HT1080 (cell line): ENCODE measurements at regions not wholly inside any gene's neighbourhood (a gene's known extent, or its start where the extent isn't known, plus 50 kb on each side); places are given as distances from the start of the nearest gene placed in this dataset.
"Not testable (repeated sequence)": the region's sequence is repeated elsewhere in the genome, so short reads cannot be mapped to it uniquely, and the experiment has no call there.

Experiments used
- DNase-seq: peaks from one replicate; pipeline ENCODE4 v3.0.0-alpha.2; 2015; ENCODE audit warnings: low read depth

- no peak for DNase-seq
These were observed 108.5 kb upstream of the CHD6 start for GRCh38 chr20:41726727-41727126.

DNA sequence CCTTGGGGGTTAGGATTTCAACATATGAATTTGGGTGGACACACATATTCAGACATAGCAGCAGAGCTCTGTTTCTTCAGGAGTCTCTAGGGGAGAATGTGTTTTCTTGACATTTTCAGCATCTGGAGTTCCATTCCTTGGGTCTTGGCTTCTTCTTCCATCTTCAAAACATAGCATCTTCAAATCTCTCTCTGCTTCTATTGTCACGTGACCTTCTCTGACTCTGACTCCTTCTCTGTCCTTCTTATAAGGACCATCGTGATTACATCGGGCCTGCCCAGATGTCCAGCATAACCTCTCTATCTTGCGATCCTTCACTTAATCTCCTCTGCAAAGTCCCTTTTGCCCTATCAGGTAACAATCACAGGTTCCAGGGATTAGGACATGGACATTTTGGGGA, 101.0 kb upstream of the CHD6 start:
- DNase-seq, result no peak

DNA sequence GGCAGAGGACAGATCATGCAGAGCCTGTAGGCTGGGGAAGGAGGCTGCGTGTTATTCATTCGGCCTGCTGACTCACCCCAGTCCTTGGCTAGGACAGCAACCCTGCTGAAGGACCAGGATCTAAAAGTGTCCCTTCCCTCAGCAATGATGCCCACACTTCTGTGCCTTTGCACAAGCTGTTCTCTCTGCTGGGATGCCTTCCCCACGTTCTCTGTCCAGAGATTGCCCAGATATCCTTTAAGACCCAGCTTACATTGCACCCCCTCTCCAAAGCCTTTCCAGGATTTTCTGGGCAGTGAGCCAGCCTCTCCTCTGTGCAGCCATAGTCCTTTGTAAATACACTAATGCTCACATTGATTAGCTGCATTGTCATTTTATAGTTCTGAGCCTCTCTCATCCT, 99.3 kb upstream of the CHD6 start:
- DNase-seq, result peak; percentile 12

GRCh38 chr20:41716911-41717310, 98.7 kb upstream of the CHD6 start:
- no peak for DNase-seq

DNA sequence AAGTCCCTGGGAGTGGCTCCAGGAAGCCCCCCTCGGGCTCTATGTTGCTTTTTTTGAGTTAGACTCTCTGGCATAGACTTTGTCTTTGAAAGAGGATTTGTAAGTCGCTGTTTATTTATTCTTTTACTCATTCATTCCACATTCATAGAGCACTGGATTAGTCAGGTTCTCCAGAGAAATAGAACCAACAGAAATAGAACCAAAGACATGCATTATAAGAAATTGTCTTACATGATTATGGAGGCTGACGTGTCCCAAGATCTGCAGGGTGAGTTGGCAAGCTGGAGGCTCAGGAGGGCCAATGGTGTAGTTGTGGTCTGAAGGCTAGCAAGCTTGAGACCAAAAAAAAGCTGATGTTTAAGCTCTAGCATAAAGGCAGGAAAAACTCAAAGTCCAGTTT, 98.3 kb upstream of the CHD6 start:
- peak; percentile 17 for DNase-seq

GRCh38 chr20:41715526-41715925, 97.3 kb upstream of the CHD6 start:
- no peak for DNase-seq

GRCh38 chr20:41714030-41714429, 95.9 kb upstream of the CHD6 start:
- DNase-seq, result no peak

- no peak for DNase-seq
These were observed 86.7 kb upstream of the CHD6 start for GRCh38 chr20:41704896-41705295.

GRCh38 chr20:41702647-41703046, 84.5 kb upstream of the CHD6 start:
- DNase-seq, result no peak

- no peak for DNase-seq
These were observed 83.6 kb upstream of the CHD6 start for GRCh38 chr20:41701588-41702348.

DNA sequence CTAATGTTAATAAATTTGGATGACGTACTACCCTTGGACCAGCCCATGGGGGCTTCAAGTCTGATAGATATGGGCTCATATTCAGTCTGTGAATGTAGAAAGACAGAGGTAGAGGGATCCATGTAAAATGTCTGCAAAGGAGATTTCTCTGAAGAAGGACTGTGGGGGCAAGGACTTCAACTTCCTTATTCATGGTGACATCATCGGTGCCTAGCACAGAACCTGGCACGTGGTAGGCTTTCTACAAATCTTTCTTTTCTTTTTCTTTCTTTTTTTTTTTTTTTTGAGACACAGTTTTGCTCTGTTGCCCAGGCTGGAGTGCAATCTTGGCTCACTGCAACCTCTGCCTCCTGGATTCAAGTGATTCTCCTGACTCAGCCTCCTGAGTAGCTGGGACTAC, 81.5 kb upstream of the CHD6 start:
- not testable (repeated sequence) for DNase-seq

GRCh38 chr20:41697861-41698559, 79.8 kb upstream of the CHD6 start:
- DNase-seq, result peak; percentile 39

DNA sequence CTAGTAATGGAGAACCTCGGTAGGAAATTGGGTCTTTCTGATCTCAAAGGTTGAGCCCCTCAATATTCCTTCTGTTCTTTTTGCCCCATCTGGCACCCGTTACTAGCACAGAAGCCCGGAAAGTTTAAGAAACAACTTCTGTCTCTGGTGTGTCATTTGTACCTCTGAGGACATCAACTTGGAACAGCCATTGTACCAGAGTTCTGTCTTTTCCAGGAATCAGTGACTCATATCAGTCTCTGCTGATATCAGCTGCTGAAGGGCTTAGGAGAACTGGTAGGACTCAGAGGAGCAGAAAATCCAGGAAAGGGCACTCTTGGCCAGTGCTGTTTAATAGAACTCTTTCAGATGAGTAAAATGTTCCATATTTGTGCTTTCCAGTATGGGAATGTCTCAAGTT, 78.3 kb upstream of the CHD6 start:
- no peak for DNase-seq

DNA sequence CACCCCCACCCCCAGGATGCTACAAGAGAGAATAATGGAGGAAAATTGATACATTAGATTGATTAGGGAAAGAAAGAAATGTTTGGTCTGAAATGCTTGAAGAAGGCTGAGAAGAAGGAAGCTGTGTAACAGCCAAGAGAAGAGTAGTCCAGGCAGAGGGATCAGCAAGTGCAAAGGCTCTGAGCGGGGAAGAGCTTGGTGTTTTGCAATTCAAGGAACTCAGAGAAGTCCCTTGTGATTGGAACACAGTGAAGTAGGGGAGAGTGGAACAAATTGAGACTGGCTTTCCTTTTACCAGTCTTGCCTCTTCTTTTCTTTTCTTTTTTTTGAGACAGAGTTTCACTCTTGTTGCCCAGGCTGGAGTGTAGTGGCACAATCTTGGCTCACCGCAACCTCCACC, 76.6 kb upstream of the CHD6 start:
- no peak for DNase-seq

DNA sequence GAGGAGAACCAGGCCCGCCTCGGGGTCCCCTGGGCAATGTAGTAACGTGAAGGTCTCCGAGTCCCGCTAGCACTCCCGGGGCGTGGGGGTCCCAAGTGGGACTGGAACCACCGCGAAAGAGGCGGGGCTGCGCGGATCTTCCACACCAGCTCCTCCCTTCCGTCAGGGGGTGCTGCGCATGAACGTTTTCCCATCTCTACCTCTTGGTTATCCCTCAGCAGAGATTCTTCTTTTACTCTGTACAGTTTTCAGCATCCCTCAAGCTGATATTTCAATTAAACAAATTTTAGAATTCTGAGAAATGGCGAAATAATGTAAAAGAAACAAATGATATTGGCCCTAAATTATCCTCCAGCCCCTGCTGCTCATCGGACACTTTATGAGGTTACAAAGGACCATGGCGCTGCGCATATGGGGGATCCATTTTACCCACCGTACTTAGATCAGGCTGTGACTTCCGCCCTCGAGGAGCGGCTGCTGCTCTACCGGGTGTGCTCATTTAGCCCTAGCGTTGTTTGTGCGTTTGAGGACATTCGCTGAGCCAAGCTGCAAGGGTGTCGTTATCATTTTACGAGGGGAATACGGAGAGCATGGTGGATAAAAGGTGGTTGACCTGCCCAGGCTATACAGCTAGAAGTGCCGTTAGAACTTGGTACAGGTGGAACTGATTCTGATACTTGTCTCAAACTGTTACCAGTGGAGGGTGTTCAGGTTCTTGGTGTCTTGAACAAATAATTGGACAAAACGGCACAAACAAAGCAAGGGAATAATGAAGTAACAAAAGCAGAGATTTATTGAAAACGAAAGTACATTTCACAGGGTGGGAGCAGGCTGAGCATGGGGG, 75.2 kb upstream of the CHD6 start:
- peak; percentile 78 for DNase-seq

GRCh38 chr20:41692479-41693135, 74.4 kb upstream of the CHD6 start:
- DNase-seq, result peak; percentile 72

DNA sequence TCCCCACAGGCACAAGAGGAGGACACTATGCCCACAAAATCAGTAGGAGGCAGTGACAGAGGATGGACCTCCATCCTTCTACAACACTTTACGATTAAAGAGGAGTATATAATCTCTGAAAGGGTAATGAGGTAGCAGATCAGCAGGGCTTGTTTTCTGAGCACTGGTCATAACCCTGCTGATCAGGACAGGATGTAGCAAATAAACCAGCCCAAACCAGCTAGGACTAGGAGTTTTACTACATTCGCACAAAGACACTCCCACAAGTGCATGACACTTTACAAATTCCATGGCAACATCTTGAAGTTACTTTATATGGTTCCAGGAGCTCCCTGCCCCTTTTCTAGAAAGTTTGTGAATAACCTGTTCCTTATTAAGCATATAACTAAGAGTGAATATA, 73.3 kb upstream of the CHD6 start:
- DNase-seq, result no peak

GRCh38 chr20:41690702-41691101, 72.5 kb upstream of the CHD6 start:
- no peak for DNase-seq

DNA sequence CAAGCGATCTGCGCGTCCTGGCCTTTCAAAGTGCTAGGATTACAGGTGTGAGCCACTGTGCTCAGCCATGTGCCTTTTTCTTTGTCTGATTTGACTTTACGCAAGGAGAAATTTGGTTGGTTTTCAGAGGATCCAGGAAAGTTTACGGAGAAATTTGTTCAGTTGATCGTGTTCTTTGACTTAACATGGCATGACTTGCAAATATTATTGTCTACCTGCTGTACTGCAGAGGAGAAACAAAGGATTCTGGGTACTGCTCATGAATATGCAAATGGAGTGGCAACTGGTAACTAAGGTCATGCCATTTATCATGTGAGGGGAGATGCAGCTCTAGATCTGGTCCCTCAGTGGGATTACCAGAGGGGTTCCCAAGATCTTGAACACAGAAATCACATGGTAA, 68.8 kb upstream of the CHD6 start:
- no peak for DNase-seq

DNA sequence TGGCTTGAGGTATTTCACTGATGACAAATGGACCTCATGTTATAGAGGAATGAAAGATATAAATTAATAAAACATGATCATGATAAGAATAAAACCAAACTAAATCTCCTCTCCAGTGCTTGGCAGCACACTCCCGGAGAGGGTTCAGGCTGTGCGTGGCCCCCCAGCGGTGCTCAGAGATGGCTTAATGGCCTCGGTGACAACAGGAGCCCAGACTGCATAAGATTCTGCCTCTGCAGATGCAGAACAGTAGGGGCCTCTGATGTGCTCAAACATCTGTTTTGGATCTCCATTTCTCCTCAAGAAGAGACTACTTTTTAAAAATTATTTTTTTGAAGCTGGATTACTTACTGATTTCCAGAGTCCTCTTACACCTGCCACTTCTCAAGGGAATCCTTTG, 67.0 kb upstream of the CHD6 start:
- not testable (repeated sequence) for DNase-seq

DNA sequence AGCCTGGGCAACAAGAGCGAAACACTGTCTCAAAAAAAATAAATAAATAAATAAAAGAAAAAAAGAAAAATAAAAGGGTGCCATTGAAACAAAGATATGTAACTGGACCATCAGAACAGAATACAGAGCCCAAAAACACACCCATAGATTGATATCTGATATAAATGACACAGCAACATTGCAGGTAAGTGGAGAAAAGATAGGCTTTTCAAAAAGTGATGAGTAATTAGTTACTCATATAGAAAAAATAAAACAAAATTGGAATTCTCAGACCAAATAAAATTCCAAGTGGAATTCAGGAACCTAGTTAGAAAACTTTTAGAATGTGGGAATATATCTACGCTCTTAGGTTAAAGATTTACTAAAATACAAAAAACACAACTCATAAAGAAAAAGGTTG, 60.6 kb upstream of the CHD6 start:
- no peak for DNase-seq

DNA sequence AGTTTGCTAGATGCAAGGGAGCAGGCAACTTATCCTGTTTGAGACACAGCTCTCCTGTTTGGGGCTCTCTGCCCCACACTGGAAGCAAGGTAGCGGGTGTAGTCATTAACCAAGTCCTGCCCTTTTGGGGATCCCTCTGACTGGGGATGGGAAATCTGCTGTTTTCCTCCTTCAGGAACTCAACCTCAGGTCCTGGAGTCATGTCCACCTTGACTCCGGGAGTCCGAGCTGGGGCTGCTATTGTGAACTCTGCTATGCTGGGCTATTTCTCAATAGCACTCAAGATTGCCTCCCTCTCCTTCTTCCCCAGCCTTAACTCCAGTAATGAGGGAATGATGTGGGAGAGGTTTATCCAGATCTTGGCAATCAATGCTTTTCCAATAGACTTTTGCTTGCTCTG, 54.1 kb upstream of the CHD6 start:
- DNase-seq, result no peak
